HG03558 (cell line): ENCODE measurements at regions not wholly inside any gene's neighbourhood (a gene's known extent, or its start where the extent isn't known, plus 50 kb on each side); places are given as distances from the start of the nearest gene placed in this dataset.
"Not testable (repeated sequence)": the region's sequence is repeated elsewhere in the genome, so short reads cannot be mapped to it uniquely, and the experiment has no call there.

Experiments
- ATAC-seq: cut with Tn5 transposase; IDR thresholded peaks from one replicate; pipeline ENCODE4 v1.9.1; 2021; ENCODE audit warnings: moderate number of reproducible peaks; ENCODE audit not compliant: unreplicated experiment; ENCODE audit errors: extremely low read depth

DNA sequence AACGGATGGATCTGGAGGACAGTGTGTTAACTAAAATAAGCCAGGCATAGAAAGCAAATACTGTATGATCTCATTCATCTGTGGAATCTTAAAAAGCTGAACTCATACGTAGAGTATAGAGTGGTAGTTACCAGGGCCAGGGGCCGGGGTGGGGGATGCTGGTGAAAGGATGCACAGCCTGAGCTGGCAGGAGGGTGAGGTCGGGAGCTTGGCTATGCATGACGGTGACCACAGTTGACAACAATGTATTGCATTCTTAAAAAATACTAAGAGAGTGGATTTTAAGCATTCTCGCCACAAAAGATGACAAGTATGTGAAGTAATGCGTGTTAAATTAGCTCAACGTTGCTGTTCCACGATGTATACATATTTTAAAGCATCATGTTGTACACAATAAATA is 351.3 kb downstream of the TMEM121 start:
- no peak for ATAC-seq

DNA sequence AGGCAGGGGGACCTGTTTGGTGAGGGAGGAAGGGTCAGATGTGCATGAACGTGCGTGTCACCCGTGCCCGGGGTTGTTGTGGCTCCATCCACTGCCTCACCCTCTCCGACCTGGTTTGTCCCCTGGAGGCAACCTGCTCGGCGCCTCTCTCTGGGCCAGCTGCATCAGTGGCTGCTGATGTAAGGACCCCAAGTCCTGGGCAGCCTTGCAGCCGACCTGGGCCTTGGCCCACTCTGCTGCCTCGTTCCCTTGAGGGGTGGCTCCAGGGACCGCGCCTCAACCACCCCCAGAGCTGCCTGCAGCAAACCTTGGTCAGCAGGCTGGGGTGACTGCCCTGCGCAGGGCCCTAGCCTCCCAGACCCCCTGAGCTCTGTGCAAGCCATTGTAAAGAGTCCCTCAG is 351.7 kb downstream of the TMEM121 start:
- ATAC-seq = no peak

DNA sequence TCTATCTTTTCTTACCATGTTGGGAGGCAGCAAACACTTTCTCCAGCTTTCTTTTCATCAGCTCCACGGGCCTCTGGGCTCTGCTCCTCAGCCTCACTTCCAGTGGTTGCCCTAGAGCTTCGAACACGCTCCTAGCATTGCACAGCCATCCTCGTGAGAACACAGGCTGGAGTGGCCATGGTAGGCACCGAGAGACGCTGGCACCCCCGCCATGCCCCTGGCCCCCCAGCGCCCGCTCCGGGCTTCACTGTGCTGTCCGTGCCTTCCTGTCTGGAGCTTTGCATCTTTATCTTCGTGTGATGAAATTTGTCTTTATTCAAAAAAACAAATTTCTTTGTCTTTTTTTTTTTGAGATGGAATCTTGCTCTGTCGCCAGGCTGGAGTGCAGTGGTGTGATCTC is 352.2 kb downstream of the TMEM121 start:
- ATAC-seq = no peak

DNA sequence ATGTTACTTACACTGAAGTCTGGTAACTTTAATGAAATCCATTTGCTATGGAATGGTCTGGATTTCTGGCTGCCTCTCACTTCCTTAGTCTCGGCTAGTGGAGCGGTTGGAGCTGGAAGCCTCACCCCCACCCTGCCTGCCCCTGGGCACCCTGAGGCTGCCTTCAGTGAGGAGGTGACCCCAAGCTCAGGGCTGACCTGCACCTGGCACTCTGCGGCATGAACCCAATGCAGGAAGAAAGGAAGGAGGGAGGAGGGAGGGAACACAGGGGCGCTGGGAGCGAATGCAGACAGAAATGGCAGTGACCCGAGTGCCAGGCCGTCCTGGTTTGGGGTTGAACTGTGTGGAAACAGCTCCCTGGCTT is 353.1 kb downstream of the TMEM121 start:
- no peak for ATAC-seq

DNA sequence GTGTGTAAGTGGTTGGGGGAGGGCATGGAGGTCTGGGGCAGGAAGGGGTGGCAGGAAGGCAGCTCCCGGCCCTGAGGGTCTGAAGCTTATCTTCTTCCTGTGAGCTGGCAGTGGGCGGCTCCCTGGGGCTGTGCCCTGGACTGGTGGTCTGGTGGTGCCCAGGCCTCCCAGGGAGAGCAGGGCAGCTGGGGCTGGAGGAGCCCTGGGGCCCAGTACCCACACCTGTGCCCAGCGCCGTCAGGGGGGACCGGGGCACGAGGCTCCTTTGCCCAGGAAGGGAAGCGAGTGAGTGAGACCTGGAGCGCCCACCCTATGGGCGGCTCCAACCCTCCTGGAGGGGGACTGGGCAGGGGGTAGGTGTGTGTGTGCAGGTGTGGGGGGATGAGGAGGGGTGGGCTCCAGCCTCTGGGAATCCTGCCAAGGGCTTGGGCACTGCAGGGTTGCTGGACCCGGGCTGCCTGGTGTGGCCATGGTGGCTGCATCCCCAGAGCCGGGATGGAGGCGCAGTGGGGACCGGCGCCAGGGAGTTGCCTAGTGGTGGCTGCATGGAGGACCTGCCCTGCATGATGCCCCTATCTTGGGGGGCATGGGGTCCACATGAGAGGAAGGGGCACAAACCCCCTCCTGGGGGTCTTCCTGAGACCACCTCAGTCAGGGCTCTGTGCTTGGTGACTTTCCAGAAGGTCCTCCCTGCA is 353.6 kb downstream of the TMEM121 start:
- ATAC-seq = no peak

DNA sequence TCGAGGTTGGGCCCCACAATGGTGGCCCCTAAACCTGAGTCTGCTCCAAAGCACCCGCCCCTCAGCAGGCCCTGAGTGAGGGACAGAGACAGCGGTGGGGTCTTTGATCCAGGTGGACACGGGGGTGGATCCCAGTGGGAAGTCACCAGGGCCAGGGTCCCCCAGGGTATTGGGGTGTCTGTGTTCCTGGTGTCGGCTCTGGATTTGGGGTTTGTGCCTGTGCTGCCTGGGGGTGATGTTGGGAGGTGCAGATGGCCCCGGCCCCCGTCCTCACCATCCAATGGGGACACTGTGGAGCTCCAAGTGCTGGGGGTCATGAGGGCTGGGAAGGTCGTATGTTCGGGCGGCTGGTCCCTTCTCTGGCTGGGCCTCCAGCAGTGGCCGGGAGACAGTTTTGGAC is 354.2 kb downstream of the TMEM121 start:
- no peak for ATAC-seq

DNA sequence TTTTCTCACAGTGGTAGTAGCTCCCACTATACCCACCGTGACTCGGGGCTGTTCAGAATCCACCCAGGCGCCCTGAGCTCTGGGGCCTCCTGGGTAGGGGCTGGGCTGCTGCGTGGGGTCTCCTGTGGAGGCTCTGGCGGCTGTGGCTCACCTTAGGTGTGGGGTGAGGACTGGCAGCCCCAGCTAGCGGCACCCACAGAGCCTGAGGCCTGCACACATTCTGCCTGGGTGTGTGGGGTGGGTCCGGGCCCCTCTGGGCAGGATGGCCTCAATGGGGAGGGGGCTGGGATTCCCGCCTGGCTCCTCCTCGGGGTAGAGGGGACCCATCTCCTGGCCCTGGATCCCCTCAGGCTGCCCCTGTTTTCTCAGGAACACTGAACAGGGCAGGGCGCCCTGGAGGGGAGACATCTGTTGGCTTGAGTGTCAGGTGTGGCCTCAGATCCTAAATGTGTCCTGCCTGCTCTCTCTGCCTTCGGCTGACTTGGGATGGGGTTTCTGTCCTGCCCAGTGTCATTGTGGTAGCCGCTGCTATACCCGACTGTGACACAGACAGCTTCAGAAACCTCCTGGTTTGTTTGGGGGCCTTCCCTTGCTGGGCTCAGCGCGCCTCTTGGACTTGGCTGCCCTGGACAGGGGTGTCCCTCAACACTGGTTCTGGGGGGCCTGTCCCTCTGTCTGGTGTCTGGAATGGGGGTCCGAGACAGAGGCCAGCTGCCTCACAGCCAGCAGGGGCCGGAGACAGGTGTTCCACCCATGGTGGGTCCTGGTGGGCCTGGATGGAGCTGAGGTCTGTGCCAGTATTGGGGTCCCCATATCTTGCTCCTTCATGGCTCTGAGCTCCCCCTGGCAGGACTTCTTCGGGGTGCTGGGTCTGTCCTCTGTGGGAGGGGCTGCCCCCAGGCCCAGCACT is 354.9 kb downstream of the TMEM121 start:
- ATAC-seq = no peak

DNA sequence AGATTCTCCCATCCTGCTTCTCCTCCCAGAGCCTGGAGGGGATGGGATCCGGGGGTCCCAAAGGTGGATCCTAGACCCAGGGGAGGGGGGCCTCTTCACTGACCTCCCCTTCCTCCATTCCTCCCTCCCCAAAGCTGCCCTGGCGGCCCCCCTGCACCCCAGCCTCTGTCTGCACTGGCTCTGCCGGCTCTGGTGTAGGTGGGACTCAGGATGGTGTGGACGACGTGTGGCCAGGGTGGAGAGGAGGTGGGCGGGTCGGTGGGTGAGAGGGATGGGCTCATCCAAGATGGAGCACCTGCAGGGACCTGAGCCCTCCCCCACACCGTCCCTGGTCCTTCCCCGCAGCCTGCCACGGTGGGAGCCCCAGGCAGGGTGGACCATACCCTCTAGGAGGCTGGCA is 355.6 kb downstream of the TMEM121 start:
- ATAC-seq = not testable (repeated sequence)

DNA sequence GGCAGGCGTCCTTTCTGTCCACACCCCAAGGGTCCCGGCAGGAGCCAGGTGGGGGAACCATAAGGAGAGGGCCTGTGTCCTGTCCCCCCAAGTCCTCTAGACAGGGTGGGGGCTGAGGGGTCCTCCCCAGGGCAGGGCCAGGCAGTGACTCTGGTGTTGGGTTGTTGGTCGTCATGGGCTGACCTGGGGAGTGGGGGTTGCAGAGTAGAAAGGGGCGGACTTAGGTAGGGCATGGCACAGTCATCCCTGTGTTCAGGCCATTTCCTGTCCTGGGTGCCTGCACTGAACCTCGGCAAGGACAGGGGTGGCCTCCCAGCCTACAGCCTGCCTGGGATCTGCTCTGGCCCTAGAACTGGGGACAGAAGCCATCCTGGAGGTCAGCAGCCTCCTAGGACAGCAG is 356.2 kb downstream of the TMEM121 start:
- no peak for ATAC-seq

DNA sequence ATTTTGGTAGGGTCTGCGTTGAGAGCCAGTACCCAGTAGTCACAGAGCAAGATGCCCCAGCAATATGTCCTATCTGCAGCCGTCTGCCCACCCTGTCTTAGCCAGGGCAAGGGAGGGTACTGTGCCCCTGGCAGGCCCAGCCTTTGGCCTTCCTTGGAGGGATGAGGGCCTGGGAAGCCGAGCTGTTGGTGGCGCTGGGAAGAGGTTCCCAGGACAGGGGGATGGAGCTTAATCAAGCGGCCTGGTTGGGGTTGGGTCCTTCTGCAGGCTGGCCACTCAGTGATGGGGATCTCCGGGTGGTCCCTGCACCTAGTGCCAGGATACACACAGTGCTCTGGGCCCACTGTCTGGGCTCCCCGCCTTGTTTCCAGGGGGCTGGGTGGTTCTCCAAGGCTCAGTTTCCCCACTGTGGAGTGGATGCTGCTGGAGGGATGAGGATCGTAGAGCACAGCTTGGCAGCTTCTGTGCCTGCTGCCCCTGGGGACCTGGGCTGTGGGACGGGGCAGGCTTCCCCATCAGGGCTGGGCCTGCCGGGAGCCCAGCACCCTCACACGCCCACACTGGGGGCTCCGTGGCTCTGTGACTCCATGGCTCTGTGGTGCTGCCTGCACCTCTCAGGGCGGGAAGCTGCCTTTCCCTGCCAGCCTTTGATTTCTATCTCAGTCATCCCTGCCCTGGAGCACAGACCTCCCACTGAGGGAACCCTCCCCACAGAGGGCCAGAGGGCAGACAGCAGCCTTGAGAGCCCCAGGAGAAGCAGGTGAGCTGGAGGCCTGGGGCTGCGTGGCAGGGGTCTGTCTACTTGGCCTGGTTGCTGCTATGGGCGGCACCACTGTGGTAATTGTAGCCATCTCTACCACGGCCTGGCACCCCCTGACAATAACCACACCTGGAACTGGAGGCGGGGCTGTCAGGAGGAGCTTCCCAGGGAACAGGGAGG is 357.0 kb downstream of the TMEM121 start:
- no peak for ATAC-seq

DNA sequence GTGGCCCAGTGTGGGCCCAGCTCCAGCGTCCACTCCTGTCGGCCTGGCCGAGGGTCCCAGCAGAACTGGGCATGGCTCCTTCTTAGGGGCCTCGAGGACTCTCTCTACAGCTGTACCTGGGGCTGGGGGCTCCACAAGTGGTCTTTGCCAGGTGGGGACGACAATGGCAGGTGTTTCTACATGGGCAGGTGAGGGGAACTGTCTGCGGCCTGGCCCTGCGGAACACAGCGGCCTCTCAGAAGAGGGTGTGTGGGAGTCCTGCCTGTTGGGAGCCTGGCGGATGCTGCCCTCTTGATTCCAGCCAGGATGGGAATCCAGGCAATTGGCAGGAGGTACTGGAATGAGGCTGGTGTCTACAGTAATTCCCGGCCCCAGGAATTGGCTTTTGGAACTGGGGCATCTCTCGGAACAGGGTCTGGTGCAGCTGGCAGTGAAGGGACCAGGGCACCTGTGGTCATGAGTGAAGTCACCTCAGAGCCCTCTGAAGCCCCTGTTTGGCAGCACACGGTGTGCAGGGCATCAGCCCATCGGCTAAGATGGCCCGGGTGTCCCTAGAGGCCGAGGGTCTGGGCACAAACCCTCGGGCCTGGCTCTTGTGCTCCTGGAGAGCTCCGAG is 357.9 kb downstream of the TMEM121 start:
- not testable (repeated sequence) for ATAC-seq

DNA sequence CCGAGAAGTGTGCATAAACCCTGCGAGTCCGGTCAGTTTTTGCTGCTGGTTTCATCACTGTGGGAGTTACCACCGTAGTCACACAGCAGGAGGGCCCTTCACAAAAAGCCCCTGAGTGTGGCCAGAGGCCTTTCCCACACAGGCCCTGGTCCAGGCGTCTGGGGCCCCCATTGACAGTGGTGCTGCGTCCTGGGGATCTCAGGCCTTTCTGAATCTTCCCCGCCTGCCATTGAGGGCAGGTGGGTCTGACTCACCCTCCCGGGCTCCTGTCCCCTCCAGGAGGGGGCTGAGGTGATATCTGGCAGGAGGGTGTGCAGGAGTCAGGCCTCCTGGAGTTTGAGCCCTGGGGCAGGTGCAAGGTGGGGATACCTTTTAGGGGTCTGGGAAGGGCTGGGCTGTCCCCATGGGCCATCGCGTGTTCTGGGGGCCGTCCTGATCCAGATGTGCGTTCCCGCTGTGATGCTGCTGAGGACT is 358.5 kb downstream of the TMEM121 start:
- no peak for ATAC-seq

DNA sequence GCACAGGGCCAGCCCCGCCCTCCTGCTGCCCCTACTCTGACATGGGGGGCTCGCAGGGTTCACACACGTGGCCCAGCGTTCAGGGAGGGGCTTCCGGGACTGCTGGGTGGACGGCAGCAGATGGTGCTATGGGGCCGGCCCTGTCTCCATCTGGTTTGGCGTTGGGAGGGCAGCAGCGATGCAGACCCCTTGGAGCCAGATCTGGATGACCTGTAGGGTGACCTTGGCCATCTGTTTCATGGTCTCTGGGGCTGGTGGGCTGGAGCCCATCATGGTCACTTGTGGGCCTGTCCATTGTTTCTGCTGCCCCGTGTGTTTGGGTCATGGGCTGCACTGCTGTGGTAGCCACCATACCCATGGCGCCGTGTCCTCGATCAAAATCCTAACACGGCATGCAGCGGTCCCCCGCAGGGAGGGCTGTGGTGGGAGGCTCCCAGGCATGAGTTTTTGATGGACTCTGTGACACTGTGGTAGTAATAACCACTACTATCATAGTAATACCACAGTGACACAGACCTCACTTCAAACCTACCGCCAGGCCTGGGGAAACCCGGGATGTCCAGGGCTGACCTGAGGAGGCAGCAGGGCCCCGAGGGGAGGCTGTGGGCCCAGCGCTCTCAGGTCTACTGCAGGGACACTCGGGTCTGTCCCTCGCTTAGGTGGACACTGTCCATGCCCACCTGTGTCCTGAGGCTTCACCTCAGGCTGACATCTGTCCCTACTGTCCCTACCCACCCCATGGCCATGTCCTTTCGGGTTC is 359.4 kb downstream of the TMEM121 start:
- ATAC-seq = no peak

DNA sequence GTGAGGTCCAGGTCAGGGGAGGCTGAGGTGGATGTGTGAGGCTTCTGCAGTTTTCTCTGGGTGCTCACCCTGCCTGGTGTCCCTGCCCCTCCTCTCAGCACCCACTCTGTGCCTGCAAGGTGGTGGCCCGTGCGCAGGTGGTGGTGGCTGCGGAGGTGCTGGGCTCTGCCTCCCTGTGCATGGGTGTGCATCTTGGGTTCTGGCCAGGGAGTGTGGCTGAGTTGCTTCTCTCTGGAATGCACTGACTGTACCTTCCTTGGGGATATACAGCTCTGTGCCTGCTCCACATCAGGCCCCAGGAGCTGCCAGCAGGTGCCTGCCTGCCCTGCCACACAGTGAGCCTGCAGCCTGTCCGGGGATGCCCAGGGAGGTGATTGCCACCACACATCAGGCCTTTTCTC is 360.4 kb downstream of the TMEM121 start:
- ATAC-seq = not testable (repeated sequence)

DNA sequence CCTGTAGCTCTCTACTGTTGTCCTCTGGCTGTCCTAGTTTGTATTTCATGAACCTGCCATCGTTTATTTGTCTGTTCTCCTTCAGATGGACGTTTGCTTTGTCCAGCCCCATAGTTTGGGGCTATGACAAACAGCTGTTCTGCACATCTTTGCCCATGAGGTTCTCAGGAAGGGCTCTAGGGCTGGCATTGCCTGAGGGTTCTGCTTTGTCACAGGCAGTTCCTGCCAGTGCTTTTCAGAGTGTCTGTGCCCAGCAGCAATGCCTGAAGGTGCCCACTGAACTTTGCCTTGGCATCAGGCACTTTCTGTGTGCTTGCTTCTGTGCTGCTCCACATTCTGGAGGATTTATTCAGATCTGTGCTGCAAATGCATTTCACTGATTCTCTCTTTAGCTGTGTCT is 361.3 kb downstream of the TMEM121 start:
- no peak for ATAC-seq

DNA sequence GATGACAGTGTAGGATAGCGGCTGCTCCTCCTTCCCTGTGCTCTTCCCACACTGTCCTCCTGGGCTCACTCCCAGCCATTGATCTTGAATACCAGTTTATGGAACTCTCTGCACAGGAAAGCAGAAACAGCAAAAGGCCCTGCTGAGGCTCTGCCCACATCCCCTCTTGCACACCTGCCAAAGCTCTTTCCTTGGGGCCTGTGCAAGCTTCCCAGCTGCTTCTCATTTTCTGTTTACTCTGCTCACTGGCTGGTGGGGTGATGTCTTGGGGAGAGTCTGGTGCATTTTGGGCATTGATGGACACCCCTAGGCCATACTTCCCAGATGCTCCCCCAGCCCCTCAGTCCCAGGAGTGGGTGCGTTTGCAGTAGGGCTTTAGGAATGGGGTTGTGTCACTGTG is 361.8 kb downstream of the TMEM121 start:
- ATAC-seq = no peak

DNA sequence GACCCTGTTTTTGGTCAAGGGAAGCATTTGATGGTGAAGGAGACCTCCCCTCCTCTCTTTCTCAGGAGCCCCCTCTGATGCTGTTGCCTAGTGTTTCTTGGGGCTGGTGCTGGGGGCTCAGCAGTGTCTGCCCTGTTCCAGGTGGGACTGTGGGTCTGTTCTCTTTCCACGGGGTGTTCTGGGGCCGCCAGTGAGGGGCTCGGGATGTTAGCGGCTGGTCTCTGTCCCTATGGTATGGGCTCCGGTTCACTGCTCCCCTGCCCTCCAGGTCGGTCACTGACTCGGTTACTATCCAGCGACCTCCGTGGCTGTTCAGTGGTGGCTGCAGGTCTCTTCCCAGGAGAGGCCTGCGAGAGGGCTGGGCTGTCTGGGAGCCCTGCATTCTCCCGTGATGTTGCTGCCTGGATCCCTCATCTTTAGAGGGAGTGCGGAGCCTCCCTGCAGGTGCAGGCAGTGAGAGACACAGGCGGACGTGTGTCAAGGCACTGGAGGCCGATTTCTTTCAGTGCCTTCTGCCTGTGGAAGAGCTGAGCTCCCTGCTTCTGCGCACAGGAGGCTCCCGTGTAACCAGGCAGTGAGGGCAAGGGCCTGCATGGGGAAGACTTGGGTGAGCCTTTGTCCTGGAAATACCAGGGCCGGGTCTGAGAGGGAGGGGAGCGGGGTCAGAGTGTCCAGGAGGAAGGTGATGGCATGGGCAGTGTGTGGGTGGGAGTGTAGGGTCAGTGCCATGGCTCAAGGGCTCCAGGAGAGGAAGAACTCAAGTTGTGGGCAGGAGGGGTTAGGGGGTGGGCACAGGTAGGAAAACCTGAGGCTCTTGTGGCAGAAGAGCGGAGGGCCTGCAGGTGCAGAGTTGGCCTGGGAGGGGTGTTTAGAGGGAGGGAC is 362.6 kb downstream of the TMEM121 start:
- no peak for ATAC-seq

DNA sequence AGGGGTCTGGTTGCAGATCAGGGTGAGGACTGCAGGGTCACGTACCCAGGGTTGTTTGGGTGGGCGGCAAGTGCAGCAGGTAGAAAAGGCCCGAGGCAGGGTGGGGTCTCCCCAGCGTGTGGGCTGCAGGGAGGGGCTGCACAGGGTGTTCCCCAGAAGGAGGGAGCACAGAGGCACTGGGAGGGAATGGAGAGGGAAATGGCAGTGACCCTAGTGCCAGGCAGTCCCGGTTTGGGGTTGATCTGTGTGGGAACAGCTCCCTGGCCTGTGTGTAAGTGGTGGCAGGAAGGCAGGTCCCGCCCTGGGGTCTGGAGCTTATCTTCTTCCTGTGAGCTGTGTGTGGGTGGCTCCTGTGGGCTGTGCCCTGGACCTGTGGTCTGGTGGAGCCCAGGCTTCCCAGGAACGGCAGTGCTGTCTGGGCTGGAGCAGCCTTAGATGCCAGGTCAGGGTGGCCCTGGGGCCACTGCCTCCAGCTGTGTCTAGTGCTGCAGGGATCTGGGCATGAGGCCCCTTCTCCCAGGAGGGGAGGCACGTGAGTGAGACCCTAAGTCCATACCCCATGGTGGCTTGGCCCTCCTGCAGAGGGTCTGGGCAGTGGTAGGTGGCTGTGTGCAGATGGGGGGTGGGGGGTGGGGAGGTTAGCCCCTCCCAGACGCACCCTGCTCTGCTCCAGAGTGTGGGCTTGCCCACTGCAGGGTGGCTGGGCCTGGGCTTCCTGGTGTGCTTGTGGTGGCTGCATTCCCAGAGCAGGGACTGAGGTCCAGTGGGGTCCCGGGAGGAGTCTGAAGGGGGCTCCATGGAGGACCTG is 363.5 kb downstream of the TMEM121 start:
- ATAC-seq = no peak
